Uterus (tissue), 2 donors: ENCODE measurements at regions not wholly inside any gene's neighbourhood (a gene's known extent, or its start where the extent isn't known, plus 50 kb on each side); places are given as distances from the start of the nearest gene placed in this dataset.

ENCODE experiments used
- POLR2A ChIP-seq, 2 donors: fragments of 450-650 bp; IDR thresholded peaks; one replicate each; pipeline ENCODE4 v1.6.1; 2016; ENCODE audit warnings: antibody characterized with exemption in 2 of 2, mild to moderate bottlenecking in 1 of 2, moderate library complexity in 1 of 2
- TF ChIP-seq, protein P1 (sequence below), 4 experiments: fragments of 200-600 bp in 2 of 4; fragments of 450-650 bp in 2 of 4; sonication (generic) in 2 of 4; IDR thresholded peaks; one replicate each; pipeline ENCODE4 v1.5.1; 2016 to 2019; ENCODE audit warnings: antibody characterized with exemption in 4 of 4, mild to moderate bottlenecking in 2 of 4, moderate library complexity in 1 of 4

DNA sequence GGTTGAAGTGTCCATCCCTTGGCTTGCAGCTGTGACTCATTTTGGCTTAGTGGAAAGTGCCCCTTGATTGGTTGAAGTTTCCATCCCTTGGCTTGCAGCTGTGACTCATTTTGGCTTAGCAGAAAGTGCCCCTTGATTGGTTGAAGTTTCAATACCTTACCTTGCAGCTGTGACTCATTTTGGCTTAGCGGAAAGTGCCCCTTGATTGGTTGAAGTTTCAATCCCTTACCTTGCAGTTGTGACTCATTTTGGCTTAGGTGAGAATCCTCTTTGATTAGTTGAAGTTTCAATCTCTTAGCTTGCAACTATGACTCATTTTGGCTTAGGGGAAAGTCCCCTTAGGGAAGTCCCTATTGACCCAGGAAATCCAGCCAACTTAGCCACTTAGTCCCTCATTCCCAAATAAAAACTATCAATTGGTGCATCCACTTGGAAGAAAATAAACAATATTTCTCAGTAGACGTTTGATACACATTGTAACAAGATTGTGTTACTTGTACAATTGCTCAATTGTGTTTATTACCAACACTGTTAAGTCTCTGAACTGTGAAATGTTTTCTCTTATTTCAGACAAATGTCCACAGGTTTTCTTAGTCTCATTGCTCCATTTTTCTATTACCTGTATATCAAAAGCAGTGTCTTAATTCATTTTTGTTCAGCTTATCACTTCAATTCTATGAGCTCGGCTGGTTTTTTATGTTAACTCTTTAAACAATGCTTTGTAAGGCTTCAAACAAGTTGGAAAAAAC, 2308.8 kb upstream of the ACO1 start:
- no peak for TF ChIP-seq POLR2A (IDR thresholded peaks at IDR 0.05)
- TF ChIP-seq, protein P1, sequence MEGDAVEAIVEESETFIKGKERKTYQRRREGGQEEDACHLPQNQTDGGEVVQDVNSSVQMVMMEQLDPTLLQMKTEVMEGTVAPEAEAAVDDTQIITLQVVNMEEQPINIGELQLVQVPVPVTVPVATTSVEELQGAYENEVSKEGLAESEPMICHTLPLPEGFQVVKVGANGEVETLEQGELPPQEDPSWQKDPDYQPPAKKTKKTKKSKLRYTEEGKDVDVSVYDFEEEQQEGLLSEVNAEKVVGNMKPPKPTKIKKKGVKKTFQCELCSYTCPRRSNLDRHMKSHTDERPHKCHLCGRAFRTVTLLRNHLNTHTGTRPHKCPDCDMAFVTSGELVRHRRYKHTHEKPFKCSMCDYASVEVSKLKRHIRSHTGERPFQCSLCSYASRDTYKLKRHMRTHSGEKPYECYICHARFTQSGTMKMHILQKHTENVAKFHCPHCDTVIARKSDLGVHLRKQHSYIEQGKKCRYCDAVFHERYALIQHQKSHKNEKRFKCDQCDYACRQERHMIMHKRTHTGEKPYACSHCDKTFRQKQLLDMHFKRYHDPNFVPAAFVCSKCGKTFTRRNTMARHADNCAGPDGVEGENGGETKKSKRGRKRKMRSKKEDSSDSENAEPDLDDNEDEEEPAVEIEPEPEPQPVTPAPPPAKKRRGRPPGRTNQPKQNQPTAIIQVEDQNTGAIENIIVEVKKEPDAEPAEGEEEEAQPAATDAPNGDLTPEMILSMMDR (IDR thresholded peaks at IDR 0.05) = no peak
